ENCODE measurements at regions not wholly inside any gene's neighbourhood (a gene's known extent, or its start where the extent isn't known, plus 50 kb on each side); places are given as distances from the start of the nearest gene placed in this dataset.

- H3K4me1 Mint-ChIP-seq = peaks cover 3% of the 10 kb centered on the region
Observed at GRCh38 chr12:91818227-91819131, 327.2 kb downstream of the BTG1 start.

GRCh38 chr12:91817517-91817916 lies 328.1 kb downstream of the BTG1 start:
- Mint-ChIP-seq H3K36me3 (peaks cover 5% of the 10 kb centered on the region), H3K27ac (no peak overlapping the region), H3K27me3 (no peaks in the 10 kb centered on the region), H3K9me3 (peaks cover 8% of the 10 kb centered on the region), H3K4me1 (peaks cover 9% of the 10 kb centered on the region), H3K4me3 (no peak overlapping the region)
- no peak for DNase-seq

More at GRCh38 chr12:91818227-91819131, 327.2 kb downstream of the BTG1 start:
- H3K9me3 Mint-ChIP-seq = peaks cover 5% of the 10 kb centered on the region
- H3K27me3 Mint-ChIP-seq = no peaks in the 10 kb centered on the region
- no peak for DNase-seq
- H3K27ac Mint-ChIP-seq = no peak overlapping the region
- no peak overlapping the region for H3K4me3 Mint-ChIP-seq
- H3K36me3 Mint-ChIP-seq = peaks cover 3% of the 10 kb centered on the region

DNA sequence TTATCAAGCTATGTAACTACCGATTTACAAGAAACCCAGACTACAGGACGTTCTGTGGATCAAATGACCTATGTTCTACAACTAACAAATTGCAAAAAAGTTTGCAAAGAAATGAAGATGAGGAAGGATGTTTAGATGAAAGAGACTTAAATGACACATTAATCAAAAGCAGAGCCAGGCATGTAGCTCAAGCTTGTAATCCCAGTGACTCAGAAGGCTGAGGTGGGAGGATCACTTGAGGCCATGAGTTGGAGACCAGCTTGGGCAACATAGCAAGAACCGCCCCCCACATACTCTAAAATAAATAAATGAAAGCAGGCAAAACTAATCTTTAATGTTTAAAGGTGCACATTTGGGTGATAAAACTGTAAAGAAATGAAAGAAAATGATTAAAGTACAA lies 331.9 kb downstream of the BTG1 start:
- peaks cover 19% of the 10 kb centered on the region for H3K4me1 Mint-ChIP-seq
- peaks cover 9% of the 10 kb centered on the region for H3K36me3 Mint-ChIP-seq
- no peak for DNase-seq
- peaks cover 18% of the 10 kb centered on the region for H3K9me3 Mint-ChIP-seq
- H3K27me3 Mint-ChIP-seq = no peaks in the 10 kb centered on the region
- H3K4me3 Mint-ChIP-seq = no peak overlapping the region
- H3K27ac Mint-ChIP-seq = no peak overlapping the region

DNA sequence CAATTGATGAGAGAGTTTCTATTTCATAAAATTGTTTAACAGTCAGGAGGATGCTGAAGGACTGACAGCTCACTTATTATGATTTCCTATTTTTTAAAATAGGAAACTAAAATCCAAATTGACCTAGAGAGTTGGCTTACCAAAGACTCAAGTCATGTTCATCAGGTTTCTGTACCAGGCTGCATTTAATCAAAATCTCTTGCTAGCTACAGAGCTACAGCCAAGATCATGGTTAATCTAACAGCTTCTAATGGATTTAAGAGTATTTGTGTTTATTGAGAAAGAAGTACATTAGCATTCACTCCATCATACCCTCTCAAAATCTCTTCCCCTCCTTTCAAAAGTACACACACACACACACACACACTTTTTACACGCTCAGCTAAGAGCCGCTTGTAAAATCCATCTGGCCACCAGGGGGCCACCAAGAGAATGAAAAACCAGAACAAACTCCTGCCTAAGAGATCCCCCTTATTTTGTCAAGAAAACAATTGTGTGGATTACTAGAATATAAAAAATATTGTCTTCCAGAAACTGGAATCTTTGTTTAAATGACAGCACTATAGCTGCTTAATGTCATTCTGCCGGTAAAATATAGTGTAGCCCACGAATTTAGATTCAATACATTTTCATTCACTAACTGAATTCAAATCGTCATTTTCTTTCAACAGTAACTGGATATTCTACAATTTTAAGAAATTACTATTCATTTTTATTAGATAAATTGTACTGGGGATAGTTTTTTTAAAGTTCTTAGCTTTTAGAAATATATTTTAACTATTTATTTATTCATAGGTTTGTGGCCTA lies 334.0 kb downstream of the BTG1 start:
- peaks cover 19% of the 10 kb centered on the region for H3K4me1 Mint-ChIP-seq
- peak; percentile 51 for DNase-seq
- H3K9me3 Mint-ChIP-seq = peaks cover 38% of the 10 kb centered on the region
- H3K27me3 Mint-ChIP-seq = no peaks in the 10 kb centered on the region
- no peak overlapping the region for H3K4me3 Mint-ChIP-seq
- H3K36me3 Mint-ChIP-seq = peaks cover 16% of the 10 kb centered on the region
- peak overlapping the region; percentile 16 for H3K27ac Mint-ChIP-seq

GRCh38 chr12:91810531-91811451 lies 334.9 kb downstream of the BTG1 start:
- no peak for DNase-seq

DNA sequence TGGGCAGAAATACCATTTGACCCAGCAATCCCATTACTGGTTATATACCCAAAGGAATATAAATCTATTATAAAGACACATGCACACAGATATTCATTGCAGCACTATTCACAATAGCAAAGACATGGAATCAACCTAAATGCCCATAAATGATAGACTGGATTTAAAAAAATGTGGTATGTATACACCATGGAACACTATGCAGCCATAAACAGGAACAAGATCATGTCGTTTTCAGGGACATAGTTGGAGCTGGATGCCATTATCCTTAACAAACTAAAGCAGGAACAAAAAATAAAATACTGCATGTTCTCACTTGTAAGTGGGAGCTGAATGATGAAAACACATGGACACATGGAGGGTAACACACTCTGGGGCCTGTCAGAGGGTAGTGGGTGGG lies 335.6 kb downstream of the BTG1 start:
- no peak for DNase-seq
- peaks cover 22% of the 10 kb centered on the region for H3K36me3 Mint-ChIP-seq
- H3K4me1 Mint-ChIP-seq = peaks cover 19% of the 10 kb centered on the region
- no peak overlapping the region for H3K27ac Mint-ChIP-seq
- H3K27me3 Mint-ChIP-seq = no peaks in the 10 kb centered on the region
- no peak overlapping the region for H3K4me3 Mint-ChIP-seq
- peaks cover 52% of the 10 kb centered on the region for H3K9me3 Mint-ChIP-seq

More at GRCh38 chr12:91810531-91811451, 334.9 kb downstream of the BTG1 start:
- H3K4me1 Mint-ChIP-seq = peaks cover 19% of the 10 kb centered on the region
- H3K4me3 Mint-ChIP-seq = no peak overlapping the region
- peaks cover 17% of the 10 kb centered on the region for H3K36me3 Mint-ChIP-seq
- peaks cover 45% of the 10 kb centered on the region for H3K9me3 Mint-ChIP-seq
- no peak overlapping the region for H3K27ac Mint-ChIP-seq
- H3K27me3 Mint-ChIP-seq = no peaks in the 10 kb centered on the region

- Mint-ChIP-seq H3K9me3 (peaks cover 47% of the 10 kb centered on the region), H3K27ac (no peak overlapping the region)
Observed at GRCh38 chr12:91805031-91805430, 340.6 kb downstream of the BTG1 start.

GRCh38 chr12:91804533-91804932 lies 341.1 kb downstream of the BTG1 start:
- no peak overlapping the region for H3K27ac Mint-ChIP-seq
- H3K9me3 Mint-ChIP-seq = peaks cover 44% of the 10 kb centered on the region
- H3K27me3 Mint-ChIP-seq = no peaks in the 10 kb centered on the region
- DNase-seq = no peak
- no peaks in the 10 kb centered on the region for H3K4me1 Mint-ChIP-seq
- H3K4me3 Mint-ChIP-seq = no peak overlapping the region
- H3K36me3 Mint-ChIP-seq = peaks cover 16% of the 10 kb centered on the region

More at GRCh38 chr12:91805031-91805430, 340.6 kb downstream of the BTG1 start:
- H3K4me3 Mint-ChIP-seq = no peak overlapping the region
- H3K36me3 Mint-ChIP-seq = peaks cover 16% of the 10 kb centered on the region
- DNase-seq = no peak
- no peaks in the 10 kb centered on the region for H3K4me1 Mint-ChIP-seq
- H3K27me3 Mint-ChIP-seq = no peaks in the 10 kb centered on the region

DNA sequence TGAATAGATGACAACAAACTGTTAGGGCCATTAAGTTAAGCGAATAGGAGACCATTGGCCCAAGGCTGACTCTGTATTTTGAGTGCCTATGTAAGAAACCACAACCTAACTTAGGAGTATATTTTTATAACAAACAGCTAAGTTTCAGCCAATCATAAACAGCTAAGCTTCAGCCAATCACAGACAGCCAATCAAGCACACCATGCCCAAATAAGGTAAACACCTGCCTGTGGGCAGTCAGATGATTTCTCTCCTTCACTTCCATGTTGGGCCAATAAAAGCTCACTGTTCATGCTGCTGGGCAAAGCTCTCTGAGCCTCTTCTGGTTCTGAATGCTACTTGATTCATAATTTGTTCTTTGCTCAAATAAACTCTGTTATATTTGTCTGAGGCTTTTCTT lies 344.6 kb downstream of the BTG1 start:
- Mint-ChIP-seq H3K27ac (no peak overlapping the region), H3K27me3 (no peaks in the 10 kb centered on the region), H3K9me3 (peaks cover 14% of the 10 kb centered on the region), H3K36me3 (peaks cover 8% of the 10 kb centered on the region), H3K4me3 (no peak overlapping the region), H3K4me1 (no peaks in the 10 kb centered on the region)
- no peak for DNase-seq

DNA sequence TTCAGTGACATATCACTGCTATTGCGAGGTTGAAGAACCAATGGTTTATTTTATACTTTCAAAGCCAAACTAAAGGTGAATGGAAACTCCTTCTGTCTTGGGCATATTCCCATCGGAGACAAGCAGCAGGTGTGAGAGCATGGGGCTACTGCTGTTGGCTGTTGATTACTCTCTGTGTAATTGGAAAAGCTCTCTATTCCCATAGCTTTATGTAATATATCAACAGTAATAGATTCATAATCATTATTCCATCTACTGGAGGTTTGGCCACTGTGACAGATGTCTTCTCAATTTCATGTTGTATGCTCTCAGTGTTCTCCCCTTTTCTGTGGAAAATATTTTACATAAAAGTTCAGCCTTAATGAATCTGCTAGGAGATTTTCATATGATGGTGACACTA lies 352.0 kb downstream of the BTG1 start:
- Mint-ChIP-seq H3K4me1 (peaks cover 4% of the 10 kb centered on the region), H3K27ac (no peak overlapping the region), H3K4me3 (no peak overlapping the region), H3K9me3 (no peaks in the 10 kb centered on the region), H3K27me3 (no peaks in the 10 kb centered on the region), H3K36me3 (no peaks in the 10 kb centered on the region)
- DNase-seq = no peak

GRCh38 chr12:91792597-91792996 lies 353.0 kb downstream of the BTG1 start:
- Mint-ChIP-seq H3K27ac (no peak overlapping the region), H3K9me3 (no peaks in the 10 kb centered on the region), H3K4me1 (peaks cover 7% of the 10 kb centered on the region), H3K4me3 (no peak overlapping the region), H3K27me3 (no peaks in the 10 kb centered on the region), H3K36me3 (no peaks in the 10 kb centered on the region)
- DNase-seq = no peak

DNA sequence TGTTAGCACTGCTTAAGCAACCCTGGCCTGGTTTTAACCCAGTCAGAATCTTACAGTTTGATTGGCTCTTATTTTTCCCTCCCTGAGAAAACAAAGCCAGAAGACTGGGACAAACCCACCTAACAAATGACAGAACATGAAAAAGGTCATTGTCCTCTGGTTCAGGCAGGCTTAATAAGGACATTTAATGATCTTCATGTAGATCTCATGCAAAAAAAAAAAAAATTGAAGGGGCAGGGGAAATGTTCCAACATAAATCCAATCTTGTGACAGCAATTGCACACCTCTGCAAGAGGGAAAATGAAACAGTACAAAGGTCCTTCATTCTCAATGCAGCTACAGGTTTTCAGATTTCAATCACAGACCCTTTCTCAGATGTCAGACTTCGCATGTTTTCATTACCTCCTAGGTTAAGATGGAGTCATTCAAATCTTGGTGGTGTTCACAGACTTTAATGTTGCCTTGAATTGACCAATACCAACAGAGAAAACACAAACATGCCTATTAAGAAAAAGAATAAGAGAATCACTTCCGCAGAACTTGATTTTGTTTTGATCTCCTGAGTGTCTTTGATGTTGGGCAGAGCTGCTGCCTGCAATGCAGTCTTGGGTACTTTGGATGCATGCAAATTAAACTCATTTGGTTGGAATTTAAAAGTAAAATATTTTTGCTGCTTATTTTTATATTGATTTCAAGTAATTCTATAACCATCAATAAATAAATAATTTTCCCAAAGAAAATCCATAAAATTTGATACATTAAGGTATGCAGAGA lies 359.0 kb downstream of the BTG1 start:
- Mint-ChIP-seq H3K4me1 (peaks cover 20% of the 10 kb centered on the region), H3K36me3 (peaks cover 1% of the 10 kb centered on the region), H3K9me3 (no peaks in the 10 kb centered on the region), H3K27me3 (no peaks in the 10 kb centered on the region), H3K4me3 (no peak overlapping the region), H3K27ac (no peak overlapping the region)
- DNase-seq = no peak

- H3K27ac Mint-ChIP-seq = no peak overlapping the region
- DNase-seq = no peak
- peaks cover 1% of the 10 kb centered on the region for H3K36me3 Mint-ChIP-seq
- no peak overlapping the region for H3K4me3 Mint-ChIP-seq
- H3K4me1 Mint-ChIP-seq = peaks cover 20% of the 10 kb centered on the region
- no peaks in the 10 kb centered on the region for H3K27me3 Mint-ChIP-seq
- no peaks in the 10 kb centered on the region for H3K9me3 Mint-ChIP-seq
Observed at GRCh38 chr12:91785655-91786498, 359.8 kb downstream of the BTG1 start.
